ENCODE measurements at regions not wholly inside any gene's neighbourhood (a gene's known extent, or its start where the extent isn't known, plus 50 kb on each side); places are given as distances from the start of the nearest gene placed in this dataset.

- Mint-ChIP-seq H3K4me3 (ENCODE audit: low read depth) (no peak overlapping the region), H3K27ac (no peak overlapping the region), H3K4me1 (ENCODE audit: low read depth) (no peaks in the 10 kb centered on the region)
Observed at GRCh38 chr4:4808086-4808485, 51.4 kb upstream of the MSX1 start.

GRCh38 chr4:4805887-4806286, 53.6 kb upstream of the MSX1 start:
- intact Hi-C loops (cut with micrococcal nuclease): no loop called here
- Mint-ChIP-seq H3K27ac (no peak overlapping the region), H3K27me3 (ENCODE audit: low read depth) (no peaks in the 10 kb centered on the region), H3K9me3 (peaks cover 13% of the 10 kb centered on the region), H3K4me3 (ENCODE audit: low read depth) (no peak overlapping the region), H3K36me3 (ENCODE audit: low read depth) (no peaks in the 10 kb centered on the region), H3K4me1 (ENCODE audit: low read depth) (no peaks in the 10 kb centered on the region)
- DNase-seq (ENCODE audit: low spot score): no peak

More at GRCh38 chr4:4808086-4808485, 51.4 kb upstream of the MSX1 start:
- DNase-seq (ENCODE audit: low spot score): no peak
- no peaks in the 10 kb centered on the region for H3K27me3 Mint-ChIP-seq (ENCODE audit: low read depth)
- peaks cover 13% of the 10 kb centered on the region for H3K9me3 Mint-ChIP-seq
- intact Hi-C loops (cut with micrococcal nuclease): no loop called here
- no peaks in the 10 kb centered on the region for H3K36me3 Mint-ChIP-seq (ENCODE audit: low read depth)

- Mint-ChIP-seq H3K36me3 (ENCODE audit: low read depth) (no peaks in the 10 kb centered on the region), H3K27ac (no peak overlapping the region), H3K27me3 (ENCODE audit: low read depth) (no peaks in the 10 kb centered on the region), H3K4me3 (ENCODE audit: low read depth) (no peak overlapping the region), H3K9me3 (peaks cover 13% of the 10 kb centered on the region), H3K4me1 (ENCODE audit: low read depth) (no peaks in the 10 kb centered on the region)
- intact Hi-C loops (cut with micrococcal nuclease): no loop called here
- no peak for DNase-seq (ENCODE audit: low spot score)
Observed at GRCh38 chr4:4803912-4804296, 55.6 kb upstream of the MSX1 start.

- Mint-ChIP-seq H3K9me3 (peaks cover 13% of the 10 kb centered on the region), H3K36me3 (ENCODE audit: low read depth) (no peaks in the 10 kb centered on the region), H3K27me3 (ENCODE audit: low read depth) (no peaks in the 10 kb centered on the region), H3K27ac (no peak overlapping the region), H3K4me1 (ENCODE audit: low read depth) (no peaks in the 10 kb centered on the region), H3K4me3 (ENCODE audit: low read depth) (no peak overlapping the region)
- no peak for DNase-seq (ENCODE audit: low spot score)
- intact Hi-C loops (cut with micrococcal nuclease): no loop called here
Observed at GRCh38 chr4:4803216-4803911, 56.1 kb upstream of the MSX1 start.

GRCh38 chr4:4800646-4801408, 58.6 kb upstream of the MSX1 start:
- no peaks in the 10 kb centered on the region for H3K4me1 Mint-ChIP-seq (ENCODE audit: low read depth)
- no peak overlapping the region for H3K27ac Mint-ChIP-seq
- no peaks in the 10 kb centered on the region for H3K36me3 Mint-ChIP-seq (ENCODE audit: low read depth)
- H3K27me3 Mint-ChIP-seq (ENCODE audit: low read depth): no peaks in the 10 kb centered on the region
- intact Hi-C loops (cut with micrococcal nuclease): no loop called here
- H3K9me3 Mint-ChIP-seq: peaks cover 13% of the 10 kb centered on the region
- no peak for DNase-seq (ENCODE audit: low spot score)
- no peak overlapping the region for H3K4me3 Mint-ChIP-seq (ENCODE audit: low read depth)

- Mint-ChIP-seq H3K4me3 (ENCODE audit: low read depth) (no peak overlapping the region), H3K9me3 (peaks cover 16% of the 10 kb centered on the region), H3K36me3 (ENCODE audit: low read depth) (no peaks in the 10 kb centered on the region), H3K27me3 (ENCODE audit: low read depth) (no peaks in the 10 kb centered on the region), H3K27ac (no peak overlapping the region), H3K4me1 (ENCODE audit: low read depth) (no peaks in the 10 kb centered on the region)
- intact Hi-C loops (cut with micrococcal nuclease): no loop called here
- no peak for DNase-seq (ENCODE audit: low spot score)
Observed at GRCh38 chr4:4794421-4794820, 65.0 kb upstream of the MSX1 start.

- Mint-ChIP-seq H3K4me3 (ENCODE audit: low read depth) (no peak overlapping the region), H3K9me3 (peaks cover 29% of the 10 kb centered on the region), H3K27ac (no peak overlapping the region), H3K4me1 (ENCODE audit: low read depth) (no peaks in the 10 kb centered on the region), H3K36me3 (ENCODE audit: low read depth) (no peaks in the 10 kb centered on the region), H3K27me3 (ENCODE audit: low read depth) (no peaks in the 10 kb centered on the region)
- intact Hi-C loops (cut with micrococcal nuclease): no loop called here
- DNase-seq (ENCODE audit: low spot score): no peak
Observed at GRCh38 chr4:4792466-4792865, 67.0 kb upstream of the MSX1 start.

GRCh38 chr4:4791299-4792111, 68.0 kb upstream of the MSX1 start:
- no peak overlapping the region for H3K4me3 Mint-ChIP-seq (ENCODE audit: low read depth)
- H3K4me1 Mint-ChIP-seq (ENCODE audit: low read depth): no peaks in the 10 kb centered on the region
- no peak for DNase-seq (ENCODE audit: low spot score)
- no peaks in the 10 kb centered on the region for H3K27me3 Mint-ChIP-seq (ENCODE audit: low read depth)
- H3K9me3 Mint-ChIP-seq: peaks cover 30% of the 10 kb centered on the region
- intact Hi-C loops (cut with micrococcal nuclease): no loop called here
- H3K27ac Mint-ChIP-seq: no peak overlapping the region
- H3K36me3 Mint-ChIP-seq (ENCODE audit: low read depth): no peaks in the 10 kb centered on the region

- peaks cover 30% of the 10 kb centered on the region for H3K9me3 Mint-ChIP-seq
- H3K4me1 Mint-ChIP-seq (ENCODE audit: low read depth): no peaks in the 10 kb centered on the region
- intact Hi-C loops (cut with micrococcal nuclease): no loop called here
- no peak overlapping the region for H3K4me3 Mint-ChIP-seq (ENCODE audit: low read depth)
- no peak for DNase-seq (ENCODE audit: low spot score)
- no peaks in the 10 kb centered on the region for H3K27me3 Mint-ChIP-seq (ENCODE audit: low read depth)
- no peaks in the 10 kb centered on the region for H3K36me3 Mint-ChIP-seq (ENCODE audit: low read depth)
- H3K27ac Mint-ChIP-seq: no peak overlapping the region
Observed at GRCh38 chr4:4789462-4789861, 70.0 kb upstream of the MSX1 start.

GRCh38 chr4:4788573-4788972, 70.9 kb upstream of the MSX1 start:
- peaks cover 29% of the 10 kb centered on the region for H3K9me3 Mint-ChIP-seq
- no peak for DNase-seq (ENCODE audit: low spot score)
- no peaks in the 10 kb centered on the region for H3K36me3 Mint-ChIP-seq (ENCODE audit: low read depth)
- intact Hi-C loops (cut with micrococcal nuclease): no loop called here
- H3K27me3 Mint-ChIP-seq (ENCODE audit: low read depth): no peaks in the 10 kb centered on the region
- no peak overlapping the region for H3K4me3 Mint-ChIP-seq (ENCODE audit: low read depth)
- H3K4me1 Mint-ChIP-seq (ENCODE audit: low read depth): no peaks in the 10 kb centered on the region
- H3K27ac Mint-ChIP-seq: no peak overlapping the region

- Mint-ChIP-seq H3K27me3 (ENCODE audit: low read depth) (no peaks in the 10 kb centered on the region), H3K36me3 (ENCODE audit: low read depth) (no peaks in the 10 kb centered on the region), H3K9me3 (peaks cover 22% of the 10 kb centered on the region), H3K27ac (no peak overlapping the region), H3K4me1 (ENCODE audit: low read depth) (no peaks in the 10 kb centered on the region), H3K4me3 (ENCODE audit: low read depth) (no peak overlapping the region)
- intact Hi-C loops (cut with micrococcal nuclease): no loop called here
- DNase-seq (ENCODE audit: low spot score): no peak
Observed at GRCh38 chr4:4787421-4787820, 72.0 kb upstream of the MSX1 start.

GRCh38 chr4:4784379-4784778, 75.1 kb upstream of the MSX1 start:
- H3K27ac Mint-ChIP-seq: no peak overlapping the region
- H3K4me3 Mint-ChIP-seq (ENCODE audit: low read depth): no peak overlapping the region
- H3K9me3 Mint-ChIP-seq: peaks cover 13% of the 10 kb centered on the region
- intact Hi-C loops (cut with micrococcal nuclease): no loop called here
- DNase-seq (ENCODE audit: low spot score): no peak
- H3K4me1 Mint-ChIP-seq (ENCODE audit: low read depth): no peaks in the 10 kb centered on the region
- H3K36me3 Mint-ChIP-seq (ENCODE audit: low read depth): no peaks in the 10 kb centered on the region
- no peaks in the 10 kb centered on the region for H3K27me3 Mint-ChIP-seq (ENCODE audit: low read depth)

GRCh38 chr4:4783847-4784246, 75.6 kb upstream of the MSX1 start:
- intact Hi-C loops (cut with micrococcal nuclease): no loop called here
- Mint-ChIP-seq H3K36me3 (ENCODE audit: low read depth) (no peaks in the 10 kb centered on the region), H3K27ac (no peak overlapping the region), H3K4me1 (ENCODE audit: low read depth) (no peaks in the 10 kb centered on the region), H3K4me3 (ENCODE audit: low read depth) (no peak overlapping the region), H3K27me3 (ENCODE audit: low read depth) (no peaks in the 10 kb centered on the region), H3K9me3 (peaks cover 8% of the 10 kb centered on the region)
- DNase-seq (ENCODE audit: low spot score): no peak
